ENCODE measurements at regions not wholly inside any gene's neighbourhood (a gene's known extent, or its start where the extent isn't known, plus 50 kb on each side); places are given as distances from the start of the nearest gene placed in this dataset.
A peak's percentile ranks its signal among the peaks of the same experiment; 100 is the strongest.

DNA sequence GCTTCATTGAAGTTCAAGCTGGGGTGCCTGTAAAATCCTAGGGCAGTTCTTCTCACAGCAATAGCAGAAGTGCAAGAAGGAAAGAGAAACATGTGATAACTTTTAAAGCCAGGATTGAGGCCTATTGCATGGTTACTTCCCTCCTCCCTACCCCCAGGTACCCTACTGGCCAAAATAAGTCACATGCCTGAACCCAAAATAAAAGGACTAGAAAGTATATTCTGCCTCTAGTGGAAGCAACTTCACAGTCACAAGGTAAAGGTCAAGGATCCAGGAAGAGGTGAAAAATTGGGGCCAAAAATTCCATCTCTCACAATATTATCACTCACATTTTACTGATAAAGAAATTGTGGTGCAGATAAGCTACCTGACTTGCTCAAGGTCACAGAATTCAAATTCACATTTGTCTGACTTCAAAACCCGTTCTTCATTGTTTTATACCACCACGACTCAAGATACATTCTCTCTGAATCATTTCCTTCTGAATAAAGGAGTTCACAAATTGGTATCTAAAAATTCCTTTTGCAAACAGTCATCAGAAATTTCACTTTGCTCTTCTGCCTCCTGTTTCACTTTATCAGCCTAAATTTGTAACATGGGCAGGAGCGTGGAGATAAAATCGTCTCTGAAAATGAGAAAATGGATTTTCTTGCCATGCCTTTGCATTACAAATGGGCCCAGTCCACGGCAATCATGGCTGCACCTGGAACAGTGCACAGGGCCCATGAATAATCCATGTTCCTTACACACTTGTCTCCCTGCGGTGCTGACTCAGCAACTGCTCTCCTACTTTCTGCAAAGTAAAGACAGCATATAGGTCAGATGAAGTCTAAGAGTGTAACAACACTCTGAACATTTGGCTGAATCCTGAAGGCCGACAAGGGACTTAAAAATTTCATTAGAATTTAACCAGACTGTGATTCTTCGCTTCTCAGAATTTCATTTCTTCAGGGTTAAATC, 485.3 kb upstream of the NFIA start:
- Mint-ChIP-seq H3K27me3 (no peaks in the 10 kb centered on the region), H3K4me3 (no peak overlapping the region), H3K4me1 (no peaks in the 10 kb centered on the region), H3K9me3 (peaks cover 0 to 14% (median 9%) of the 10 kb centered on the region in 7 donors), H3K36me3 (no peaks in the 10 kb centered on the region), H3K27ac (no peak overlapping the region)
- Histone ChIP-seq H3K27me3 (ENCODE audit: control insufficient read depth, insufficient read depth, low read length) (no peaks in the 10 kb centered on the region), H3K27ac (ENCODE audit: insufficient read depth, low read length, poor library complexity, severe bottlenecking) (no peak overlapping the region), H3K36me3 (ENCODE audit: control insufficient read depth, insufficient read depth, low read length) (no peaks in the 10 kb centered on the region), H3K4me3 (ENCODE audit: low read depth, low read length) (no peak overlapping the region), H3K9me3 (ENCODE audit: control insufficient read depth in 2 of 2, low read length in 2 of 2) (peaks cover 0 to 5% of the 10 kb centered on the region in 2 experiments), H3K4me1 (ENCODE audit: control insufficient read depth, insufficient read depth, low read length, poor library complexity, severe bottlenecking) (no peaks in the 10 kb centered on the region)
- ATAC-seq (ENCODE audit: low read depth in 2 of 2) = no peak
- no peak for DNase-seq

DNA sequence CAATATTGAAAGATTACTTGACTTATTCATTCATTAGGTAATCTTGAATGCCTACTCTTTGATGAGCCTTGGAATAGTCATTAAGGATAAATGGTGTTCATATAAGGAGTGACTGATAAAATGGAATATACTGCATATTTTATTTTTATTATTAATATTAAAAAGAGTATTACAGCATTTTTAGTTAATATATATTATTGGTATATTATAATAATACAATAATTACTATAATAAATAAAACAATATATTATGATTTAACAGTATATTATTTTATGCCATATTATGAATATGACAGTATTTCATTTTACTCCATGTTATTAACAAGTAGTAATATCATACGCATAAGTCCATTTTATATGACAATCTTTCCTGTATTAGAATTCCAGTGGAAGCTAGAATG, 490.8 kb upstream of the NFIA start:
- Histone ChIP-seq H3K4me1 (ENCODE audit: control insufficient read depth, insufficient read depth, low read length, poor library complexity, severe bottlenecking) (no peaks in the 10 kb centered on the region), H3K27me3 (ENCODE audit: control insufficient read depth, insufficient read depth, low read length) (no peaks in the 10 kb centered on the region), H3K9me3 (ENCODE audit: control insufficient read depth in 2 of 2, low read length in 2 of 2) (peaks cover 0 to 5% of the 10 kb centered on the region in 2 experiments), H3K36me3 (ENCODE audit: control insufficient read depth, insufficient read depth, low read length) (no peaks in the 10 kb centered on the region), H3K4me3 (ENCODE audit: low read depth, low read length) (no peak overlapping the region), H3K27ac (ENCODE audit: insufficient read depth, low read length, poor library complexity, severe bottlenecking) (no peak overlapping the region)
- no peaks in the 10 kb centered on the region for H3K4me1 Mint-ChIP-seq
- H3K4me3 Mint-ChIP-seq = no peak overlapping the region
- H3K9me3 Mint-ChIP-seq = peaks cover 0 to 13% (median 8%) of the 10 kb centered on the region in 7 donors
- H3K27me3 Mint-ChIP-seq = peaks cover 4% of the 10 kb centered on the region
- H3K27ac Mint-ChIP-seq = no peak overlapping the region
- no peak for DNase-seq
- ATAC-seq (ENCODE audit: low read depth in 2 of 2) = no peak
- H3K36me3 Mint-ChIP-seq = no peaks in the 10 kb centered on the region

DNA sequence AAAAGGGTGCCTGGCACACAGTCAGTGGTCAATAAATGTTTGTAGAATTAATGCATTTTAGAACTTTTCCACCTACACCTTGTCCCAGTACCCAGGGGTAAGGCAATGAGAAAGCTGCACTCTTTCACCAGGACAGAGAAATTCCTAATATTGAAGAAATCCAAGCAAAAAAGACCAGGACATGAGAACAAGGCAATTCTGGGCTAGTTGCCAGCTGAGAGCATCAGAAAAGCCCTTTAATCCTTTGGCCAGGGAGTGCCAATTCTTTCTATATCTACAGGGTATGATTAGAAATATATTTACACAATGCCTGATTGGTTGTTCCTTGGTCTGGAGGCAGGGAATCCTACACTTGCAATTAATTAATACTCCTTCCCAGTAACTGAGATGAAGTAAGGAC, 492.4 kb upstream of the NFIA start:
- Mint-ChIP-seq H3K4me3 (no peak overlapping the region), H3K9me3 (peaks cover 0 to 13% (median 4%) of the 10 kb centered on the region in 7 donors), H3K4me1 (no peaks in the 10 kb centered on the region), H3K36me3 (no peaks in the 10 kb centered on the region), H3K27me3 (peaks cover 4% of the 10 kb centered on the region), H3K27ac (no peak overlapping the region)
- no peak overlapping the region for H3K4me3 ChIP-seq (ENCODE audit: low read depth, low read length)
- no peaks in the 10 kb centered on the region for H3K4me1 ChIP-seq (ENCODE audit: control insufficient read depth, insufficient read depth, low read length, poor library complexity, severe bottlenecking)
- H3K27me3 ChIP-seq (ENCODE audit: control insufficient read depth, insufficient read depth, low read length) = no peaks in the 10 kb centered on the region
- ATAC-seq (ENCODE audit: low read depth in 2 of 2) (no peak), DNase-seq (no peak)
- no peaks in the 10 kb centered on the region for H3K36me3 ChIP-seq (ENCODE audit: control insufficient read depth, insufficient read depth, low read length)
- no peak overlapping the region for H3K27ac ChIP-seq (ENCODE audit: insufficient read depth, low read length, poor library complexity, severe bottlenecking)
- no peaks in the 10 kb centered on the region for H3K9me3 ChIP-seq (ENCODE audit: control insufficient read depth in 2 of 2, low read length in 2 of 2)

DNA sequence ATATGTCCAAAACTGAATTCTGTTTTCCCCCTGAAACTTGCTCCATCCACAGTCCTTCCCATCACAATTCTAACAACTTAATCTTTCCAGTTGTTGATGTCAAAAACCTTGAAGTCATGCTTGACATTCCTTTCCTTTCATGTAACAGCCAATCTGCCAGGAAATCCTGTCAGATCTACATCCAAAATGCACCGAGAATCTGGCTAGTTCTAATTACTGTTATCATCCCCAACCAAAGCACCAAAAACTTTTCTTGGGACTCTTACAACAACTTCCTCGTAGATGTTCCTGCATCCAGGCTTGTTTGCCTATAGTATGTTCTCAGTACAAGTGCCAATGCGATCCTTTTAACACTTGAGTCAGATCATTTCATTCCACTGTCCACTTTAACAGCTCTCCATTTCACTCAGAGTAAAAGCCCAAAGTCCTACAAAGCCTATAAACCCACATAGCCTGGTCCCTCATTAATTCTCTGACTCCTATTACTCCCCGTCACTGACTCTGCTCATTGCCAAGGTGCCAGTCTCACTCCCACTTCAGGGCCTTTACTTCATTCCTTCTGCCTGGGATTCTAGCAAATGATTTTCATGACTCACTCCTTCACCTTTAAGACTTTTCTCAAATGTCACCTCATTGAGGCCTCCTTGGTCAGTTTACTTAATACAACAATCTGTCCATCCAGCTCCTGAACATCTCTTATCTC, 493.2 kb upstream of the NFIA start:
- Histone ChIP-seq H3K36me3 (ENCODE audit: control insufficient read depth, insufficient read depth, low read length) (no peaks in the 10 kb centered on the region), H3K9me3 (ENCODE audit: control insufficient read depth in 2 of 2, low read length in 2 of 2) (peaks cover 2 to 5% of the 10 kb centered on the region in 2 experiments), H3K4me3 (ENCODE audit: low read depth, low read length) (no peak overlapping the region), H3K27ac (ENCODE audit: insufficient read depth, low read length, poor library complexity, severe bottlenecking) (no peak overlapping the region), H3K4me1 (ENCODE audit: control insufficient read depth, insufficient read depth, low read length, poor library complexity, severe bottlenecking) (no peaks in the 10 kb centered on the region), H3K27me3 (ENCODE audit: control insufficient read depth, insufficient read depth, low read length) (no peaks in the 10 kb centered on the region)
- DNase-seq (no peak), ATAC-seq (ENCODE audit: low read depth in 2 of 2) (no peak)
- Mint-ChIP-seq H3K27me3 (peaks cover 4% of the 10 kb centered on the region), H3K36me3 (no peaks in the 10 kb centered on the region), H3K4me3 (peak overlapping the region in 1 of 4 donors; percentile 51), H3K27ac (no peak overlapping the region), H3K9me3 (peaks cover 0 to 16% (median 4%) of the 10 kb centered on the region in 7 donors), H3K4me1 (no peaks in the 10 kb centered on the region)

DNA sequence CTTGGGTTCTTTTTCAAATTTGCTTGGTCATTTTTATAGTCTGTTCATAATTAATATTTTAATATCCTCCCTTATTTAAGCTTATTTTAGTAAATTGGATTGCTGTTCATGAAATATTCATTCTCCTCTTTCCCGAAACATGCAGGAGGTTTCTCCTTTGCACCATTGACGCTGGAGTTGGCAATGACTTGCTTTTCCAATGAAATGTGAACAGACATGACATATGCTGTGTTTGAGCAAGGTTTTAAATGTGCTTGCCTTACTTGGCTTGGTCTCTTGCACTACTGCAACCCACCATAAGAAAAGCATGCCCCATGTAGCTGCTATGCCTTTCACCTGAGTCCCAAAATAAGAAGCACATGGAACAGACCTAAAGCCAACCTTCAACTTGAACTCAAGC, 498.0 kb upstream of the NFIA start:
- Histone ChIP-seq H3K4me1 (ENCODE audit: control insufficient read depth, insufficient read depth, low read length, poor library complexity, severe bottlenecking) (no peaks in the 10 kb centered on the region), H3K27ac (ENCODE audit: insufficient read depth, low read length, poor library complexity, severe bottlenecking) (no peak overlapping the region), H3K36me3 (ENCODE audit: control insufficient read depth, insufficient read depth, low read length) (no peaks in the 10 kb centered on the region), H3K4me3 (ENCODE audit: low read depth, low read length) (no peak overlapping the region), H3K27me3 (ENCODE audit: control insufficient read depth, insufficient read depth, low read length) (no peaks in the 10 kb centered on the region), H3K9me3 (ENCODE audit: control insufficient read depth in 2 of 2, low read length in 2 of 2) (peaks cover 2 to 6% of the 10 kb centered on the region in 2 experiments)
- no peak for ATAC-seq (ENCODE audit: low read depth in 2 of 2)
- peaks cover 0 to 18% (median 7%) of the 10 kb centered on the region in 7 donors for H3K9me3 Mint-ChIP-seq
- H3K4me1 Mint-ChIP-seq = no peaks in the 10 kb centered on the region
- H3K36me3 Mint-ChIP-seq = no peaks in the 10 kb centered on the region
- no peak for DNase-seq
- no peak overlapping the region for H3K27ac Mint-ChIP-seq
- H3K4me3 Mint-ChIP-seq = no peak overlapping the region
- no peaks in the 10 kb centered on the region for H3K27me3 Mint-ChIP-seq

DNA sequence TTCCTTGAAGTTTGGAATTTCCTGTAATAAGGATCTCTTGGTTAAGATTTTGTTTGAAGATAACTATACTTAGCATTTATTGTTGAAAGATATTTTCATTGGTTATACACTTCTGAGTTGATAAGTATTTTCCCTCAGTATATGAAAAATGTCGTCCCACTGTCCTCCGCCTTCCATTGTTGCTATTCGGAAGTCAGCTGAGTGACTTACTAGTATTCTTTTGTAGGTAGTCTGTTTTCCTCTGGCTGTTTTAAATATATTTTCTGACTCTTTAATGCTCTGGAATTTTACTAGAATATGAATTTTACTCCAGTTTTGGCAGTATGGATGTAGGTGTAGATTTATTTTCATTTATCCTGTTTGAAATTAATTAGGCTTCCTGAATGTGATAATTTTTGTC, 498.7 kb upstream of the NFIA start:
- no peak overlapping the region for H3K27ac ChIP-seq (ENCODE audit: insufficient read depth, low read length, poor library complexity, severe bottlenecking)
- no peak overlapping the region for H3K4me3 Mint-ChIP-seq

DNA sequence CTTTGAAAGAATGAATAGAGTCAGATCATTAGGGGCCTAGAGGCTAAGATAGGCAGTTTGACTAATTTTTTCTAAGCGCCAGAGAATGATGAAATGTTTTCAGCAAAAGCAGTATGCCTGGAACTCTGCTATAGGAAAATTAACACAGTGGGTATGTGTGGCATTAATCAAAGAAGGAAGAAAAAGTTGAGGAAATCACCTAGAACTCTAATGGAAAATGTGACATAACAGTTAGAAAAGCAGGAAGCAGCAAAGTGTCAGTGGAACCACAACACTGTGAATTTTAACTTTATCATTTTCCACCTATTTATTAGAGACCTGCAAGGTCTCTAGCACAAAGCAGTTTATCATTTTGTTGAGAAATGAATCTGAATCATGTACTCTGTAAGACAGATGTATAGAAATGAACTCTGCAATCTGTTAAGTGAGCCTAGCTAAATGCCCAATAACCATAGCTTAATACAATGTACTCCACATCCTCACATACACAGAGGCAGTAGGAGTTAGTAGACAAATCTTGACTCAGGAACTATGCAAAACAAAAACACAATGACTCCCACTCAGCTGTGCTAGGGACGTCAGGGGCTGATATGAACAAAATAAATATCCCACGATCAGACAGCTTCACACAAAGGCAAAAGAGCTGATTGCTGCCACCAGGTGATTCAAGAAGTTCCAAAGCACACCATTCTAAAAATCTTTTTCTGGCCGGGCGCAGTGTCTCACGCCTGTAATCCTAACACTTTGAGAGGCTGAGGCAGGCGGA, 500.7 kb upstream of the NFIA start:
- H3K36me3 ChIP-seq (ENCODE audit: control insufficient read depth, insufficient read depth, low read length) = no peaks in the 10 kb centered on the region
- ATAC-seq (ENCODE audit: low read depth in 2 of 2) = no peak
- Mint-ChIP-seq H3K9me3 (peaks cover 0 to 15% (median 7%) of the 10 kb centered on the region in 7 donors), H3K27me3 (no peaks in the 10 kb centered on the region), H3K36me3 (no peaks in the 10 kb centered on the region), H3K27ac (no peak overlapping the region), H3K4me1 (no peaks in the 10 kb centered on the region), H3K4me3 (no peak overlapping the region)
- H3K4me1 ChIP-seq (ENCODE audit: control insufficient read depth, insufficient read depth, low read length, poor library complexity, severe bottlenecking) = no peaks in the 10 kb centered on the region
- DNase-seq = no peak
- no peak overlapping the region for H3K27ac ChIP-seq (ENCODE audit: insufficient read depth, low read length, poor library complexity, severe bottlenecking)
- peaks cover 2 to 6% of the 10 kb centered on the region in 2 experiments for H3K9me3 ChIP-seq (ENCODE audit: control insufficient read depth in 2 of 2, low read length in 2 of 2)
- H3K4me3 ChIP-seq (ENCODE audit: low read depth, low read length) = no peak overlapping the region
- no peaks in the 10 kb centered on the region for H3K27me3 ChIP-seq (ENCODE audit: control insufficient read depth, insufficient read depth, low read length)

More for the DNA sequence above, 498.7 kb upstream of the NFIA start:
- Histone ChIP-seq H3K9me3 (ENCODE audit: control insufficient read depth in 2 of 2, low read length in 2 of 2) (peaks cover 2 to 6% of the 10 kb centered on the region in 2 experiments), H3K27me3 (ENCODE audit: control insufficient read depth, insufficient read depth, low read length) (no peaks in the 10 kb centered on the region), H3K36me3 (ENCODE audit: control insufficient read depth, insufficient read depth, low read length) (no peaks in the 10 kb centered on the region), H3K4me3 (ENCODE audit: low read depth, low read length) (no peak overlapping the region), H3K4me1 (ENCODE audit: control insufficient read depth, insufficient read depth, low read length, poor library complexity, severe bottlenecking) (no peaks in the 10 kb centered on the region)
- DNase-seq = no peak
- no peaks in the 10 kb centered on the region for H3K27me3 Mint-ChIP-seq
- no peak overlapping the region for H3K27ac Mint-ChIP-seq
- no peak for ATAC-seq (ENCODE audit: low read depth in 2 of 2)
- H3K4me1 Mint-ChIP-seq = no peaks in the 10 kb centered on the region
- peaks cover 0 to 15% (median 7%) of the 10 kb centered on the region in 7 donors for H3K9me3 Mint-ChIP-seq
- no peaks in the 10 kb centered on the region for H3K36me3 Mint-ChIP-seq
